HepG2 (cell line): ENCODE measurements at regions not wholly inside any gene's neighbourhood (a gene's known extent, or its start where the extent isn't known, plus 50 kb on each side); places are given as distances from the start of the nearest gene placed in this dataset.

Experiments
- ATAC-seq: fragments of 200-7000 bp; cut with Tn5 transposase; 3 replicates; pipeline ENCODE4 v1.9.1; 2020; ENCODE audit warnings: mild to moderate bottlenecking, moderate library complexity
- BruUV-seq: library from RNA; stranded (reverse); fragments of 400-500 nt; replicated peaks from 2 replicates; lab custom pipeline; 2021; lab: Mats Ljungman, UMichigan
- CTCF ChIA-PET: fragments of 300-600 bp; formaldehyde crosslinking; extraction: SDS; loops from one replicate; lab custom pipeline; 2021; ENCODE audit warnings: low total read pairs, inconsistent platforms, low intra/inter-chr PET ratio; lab: Yijun Ruan, JAX
- POLR2A ChIA-PET: fragments of 350-600 bp; sonication (Branson Sonifier 250); formaldehyde crosslinking; loops from one replicate; lab custom pipeline; 2020; ENCODE audit warnings: antibody characterized with exemption, inconsistent platforms; lab: Yijun Ruan, JAX
- DNase-seq: peaks from one replicate; pipeline ENCODE4 v3.0.0-alpha.2; 2015; ENCODE audit warnings: low spot score
- FAIRE-seq: peaks from 3 replicates; lab custom pipeline; 2011; peaks lifted over from hg19 to GRCh38; lab: Jason Lieb, UNC
- H2AFZ ChIP-seq: one replicate; pipeline ENCODE4 v1.6.1; 2011; ENCODE audit warnings: low read length, inconsistent platforms
- H3K27ac ChIP-seq: fragments of 300-600 bp; 3 replicates; pipeline ENCODE4 v1.8.0; 2011; ENCODE audit warnings: mixed run types, mild to moderate bottlenecking, mixed read lengths, low read length, inconsistent platforms; ENCODE audit not compliant: insufficient read depth; ENCODE audit errors: extremely low read length
- H3K27me3 ChIP-seq, 2 experiments: fragments of 200-600 bp in 1 of 2; 2 replicates in 1 of 2; 3 replicates in 1 of 2; pipeline versions ENCODE4 v1.6.0 to v1.8.0; 2011; ENCODE audit warnings: low read length in 2 of 2, mild to moderate bottlenecking in 2 of 2, moderate library complexity in 2 of 2, inconsistent platforms in 1 of 2; ENCODE audit not compliant: insufficient read depth in 2 of 2, control insufficient read depth in 1 of 2
- H3K36me3 ChIP-seq, 2 experiments: fragments of 200-600 bp in 1 of 2; replicated peaks in 1 of 2; 2 replicates in 1 of 2; 3 replicates in 1 of 2; pipeline versions ENCODE4 v1.5.1 to v1.8.0; 2011; ENCODE audit warnings: low read length in 2 of 2, inconsistent platforms in 1 of 2; ENCODE audit not compliant: insufficient read depth in 2 of 2, control insufficient read depth in 1 of 2
- H3K4me1 ChIP-seq: 2 replicates; pipeline ENCODE4 v1.5.1; 2012; ENCODE audit warnings: low read length, inconsistent platforms; ENCODE audit not compliant: insufficient read depth
- H3K4me2 ChIP-seq: 2 replicates; pipeline ENCODE4 v1.6.0; 2011; ENCODE audit warnings: low read depth, low read length, inconsistent platforms
- H3K4me3 ChIP-seq, 3 experiments: fragments of 200-600 bp in 1 of 3; sonication (generic), shearing (Covaris generic) in 1 of 3; replicated peaks in 1 of 3; 2 replicates each; pipeline ENCODE4 v1.5.1; 2011 to 2016; ENCODE audit warnings: low read length in 3 of 3, inconsistent platforms in 2 of 3, low read depth in 2 of 3, mild to moderate bottlenecking in 2 of 3, control low read depth in 1 of 3, mixed read lengths in 1 of 3; ENCODE audit not compliant: insufficient read depth in 1 of 3
- H3K79me2 ChIP-seq: one replicate; pipeline ENCODE4 v1.6.1; 2011; ENCODE audit warnings: low read length, inconsistent platforms; ENCODE audit not compliant: insufficient read depth
- H3K9ac ChIP-seq: 2 replicates; pipeline ENCODE4 v1.6.0; 2011; ENCODE audit warnings: mild to moderate bottlenecking, low read depth, low read length, inconsistent platforms; ENCODE audit not compliant: insufficient read depth
- H3K9me3 ChIP-seq: 2 replicates; pipeline ENCODE4 v1.5.1; 2012; ENCODE audit warnings: mild to moderate bottlenecking, low read length
- H4K20me1 ChIP-seq: 2 replicates; pipeline ENCODE4 v1.6.0; 2011; ENCODE audit warnings: inconsistent platforms, mild to moderate bottlenecking, low read length, moderate library complexity; ENCODE audit not compliant: insufficient read depth
- AKNA ChIP-seq: sonication (generic); formaldehyde crosslinking; IDR thresholded peaks from 2 replicates; pipeline ENCODE4 v1.4.0; 2020; ENCODE audit warnings: missing genetic modification reagents, borderline replicate concordance
- CENPT ChIP-seq: sonication (generic); formaldehyde crosslinking; IDR thresholded peaks from 2 replicates; pipeline ENCODE4 v1.8.0; 2022; ENCODE audit warnings: low read depth, mild to moderate bottlenecking, moderate library complexity, missing genetic modification reagents
- HOMEZ ChIP-seq: IDR thresholded peaks from 2 replicates; pipeline ENCODE4 v1.6.1; 2016; ENCODE audit warnings: low read depth
- KDM6A ChIP-seq: IDR thresholded peaks from 2 replicates; pipeline ENCODE4 v1.6.1; 2016; ENCODE audit warnings: low read depth
- MYPOP ChIP-seq: sonication (generic); formaldehyde crosslinking; IDR thresholded peaks from 2 replicates; pipeline ENCODE4 v1.8.1; 2023; ENCODE audit warnings: mild to moderate bottlenecking, moderate library complexity, missing genetic modification reagents
- NFE2 ChIP-seq: sonication (generic); formaldehyde crosslinking; IDR thresholded peaks from 2 replicates; pipeline ENCODE4 v1.4.0; 2020; ENCODE audit warnings: missing genetic modification reagents
- NPAS2 ChIP-seq: sonication (generic); formaldehyde crosslinking; IDR thresholded peaks from 2 replicates; pipeline ENCODE4 v1.8.0; 2022; ENCODE audit warnings: mild to moderate bottlenecking, missing genetic modification reagents, borderline replicate concordance
- NR1H2 ChIP-seq: sonication (generic); formaldehyde crosslinking; IDR thresholded peaks from 2 replicates; pipeline ENCODE4 v1.8.1; 2022; ENCODE audit warnings: low read depth, missing genetic modification reagents, borderline replicate concordance
- SALL1 ChIP-seq: sonication (generic); formaldehyde crosslinking; IDR thresholded peaks from 2 replicates; pipeline ENCODE4 v1.8.0; 2022; ENCODE audit warnings: mild to moderate bottlenecking, missing genetic modification reagents
- TRIM24 ChIP-seq: sonication (generic); formaldehyde crosslinking; IDR thresholded peaks from 2 replicates; pipeline ENCODE4 v1.8.0; 2022; ENCODE audit warnings: mild to moderate bottlenecking, missing genetic modification reagents
- ZNF253 ChIP-seq: sonication (generic); formaldehyde crosslinking; IDR thresholded peaks from 2 replicates; pipeline ENCODE4 v1.8.0; 2022; ENCODE audit warnings: mild to moderate bottlenecking, missing genetic modification reagents, borderline replicate concordance
- ZNF687 ChIP-seq: sonication (generic); formaldehyde crosslinking; IDR thresholded peaks from 2 replicates; pipeline ENCODE4 v1.5.1; 2020; ENCODE audit warnings: mild to moderate bottlenecking, missing genetic modification reagents, moderate library complexity
- in situ Hi-C: cut with HindIII; loops from 2 replicates; pipeline ENCODE4 v1.10.0; 2017; ENCODE audit warnings: low pct_unique_long_range_greater_than_20kb; ENCODE audit not compliant: extremely low pct_ligation_motif_present
- intact Hi-C: fragments of 100-400 bp; cut with micrococcal nuclease; formaldehyde crosslinking; loops from one replicate; pipeline ENCODE4 v1.10.0; 2022; ENCODE audit not compliant: unreplicated experiment

GRCh38 chr3:96584066-96584465 is 230.3 kb upstream of the EPHA6 start:
- no peak for DNase-seq
- ChIA-PET POLR2A (no interaction called here), CTCF (no interaction called here)
- H4K20me1 ChIP-seq, result no peaks in the 10 kb centered on the region
- H3K4me1 ChIP-seq, result no peaks in the 10 kb centered on the region
- H3K4me3 ChIP-seq, result no peak overlapping the region
- no peak for FAIRE-seq
- BruUV-seq, result no TSS peak
- no peak overlapping the region for H3K4me2 ChIP-seq
- intact Hi-C loops, result no loop called here
- H3K27ac ChIP-seq, result no peak overlapping the region
- no peak overlapping the region for H2AFZ ChIP-seq
- no peaks in the 10 kb centered on the region for H3K79me2 ChIP-seq
- no peak for TF ChIP-seq HOMEZ (CRISPR knock-in tag)
- TF ChIP-seq NPAS2 (CRISPR knock-in tag), result no peak
- no peak for TF ChIP-seq TRIM24 (CRISPR knock-in tag)
- no peak for TF ChIP-seq NR1H2 (CRISPR knock-in tag)
- no peak for TF ChIP-seq MYPOP (CRISPR knock-in tag)
- no peak for TF ChIP-seq KDM6A
- no peak for TF ChIP-seq ZNF253 (CRISPR knock-in tag)
- TF ChIP-seq SALL1 (CRISPR knock-in tag), result no peak
- no peak for TF ChIP-seq NFE2 (CRISPR knock-in tag)
- TF ChIP-seq ZNF687 (CRISPR knock-in tag), result no peak
- no peak for TF ChIP-seq CENPT (CRISPR knock-in tag)
- no peak for TF ChIP-seq AKNA (CRISPR knock-in tag)
- no peak overlapping the region for H3K9ac ChIP-seq
- ATAC-seq, result no peak
- in situ Hi-C loops, result no loop called here
- no peaks in the 10 kb centered on the region for H3K9me3 ChIP-seq
- H3K27me3 ChIP-seq, result no peaks in the 10 kb centered on the region
- no peaks in the 10 kb centered on the region for H3K36me3 ChIP-seq
